Activated naive CD4-positive, alpha-beta T cell treated with anti-CD3 and anti-CD28 coated beads, Interleukin-2, amount 50 U/mL, for 16 hours (primary cell): ENCODE measurements at regions not wholly inside any gene's neighbourhood (a gene's known extent, or its start where the extent isn't known, plus 50 kb on each side); places are given as distances from the start of the nearest gene placed in this dataset.
"Not testable (repeated sequence)": the region's sequence is repeated elsewhere in the genome, so short reads cannot be mapped to it uniquely, and the experiment has no call there.

Source experiments
- DNase-seq: peaks from one replicate; pipeline ENCODE4 v3.0.0-alpha.2; 2020

DNA sequence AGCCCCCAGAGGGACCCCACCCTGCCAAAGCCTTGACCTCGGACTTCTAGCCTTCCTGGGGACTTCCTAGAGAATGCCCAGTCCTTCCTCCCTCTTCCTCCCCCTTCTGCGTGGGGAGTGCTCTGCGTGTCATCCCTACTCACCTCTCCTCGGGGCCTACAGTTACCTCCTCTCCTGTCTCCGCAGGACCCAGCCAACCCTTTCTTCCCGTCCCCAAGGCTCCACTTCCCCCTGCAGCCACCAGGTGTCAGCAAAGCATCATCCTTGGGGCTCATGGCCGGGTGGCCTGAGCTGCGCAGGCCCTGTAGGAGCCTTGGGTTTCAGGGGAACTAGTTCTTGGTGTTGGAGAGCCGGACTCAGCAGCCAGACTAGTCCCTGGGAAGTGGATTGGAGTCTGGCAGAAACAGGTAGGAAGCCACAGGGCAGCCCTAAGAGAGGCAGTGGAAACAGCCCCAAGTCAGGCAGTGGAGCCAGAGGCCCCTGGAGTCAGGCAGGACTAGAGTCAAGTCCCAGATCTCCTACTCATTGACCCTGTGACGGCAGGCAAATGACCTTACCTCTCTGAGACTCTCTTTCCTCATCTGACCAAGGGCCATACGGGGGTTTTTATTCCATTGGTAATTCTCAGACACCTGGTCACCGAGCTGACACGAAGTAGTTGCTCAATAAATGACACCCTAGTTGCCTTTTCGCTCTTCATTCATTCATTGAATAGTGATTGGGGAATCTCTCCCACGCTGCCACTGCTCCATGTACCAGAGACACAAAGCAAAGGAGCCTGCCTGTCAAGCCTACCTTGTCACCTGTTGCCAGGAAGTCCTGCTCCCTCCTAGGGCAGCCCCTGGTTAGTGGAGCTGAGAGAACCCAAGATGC lies 101.8 kb upstream of the GRK3 start:
- DNase-seq, result peak; percentile 71

DNA sequence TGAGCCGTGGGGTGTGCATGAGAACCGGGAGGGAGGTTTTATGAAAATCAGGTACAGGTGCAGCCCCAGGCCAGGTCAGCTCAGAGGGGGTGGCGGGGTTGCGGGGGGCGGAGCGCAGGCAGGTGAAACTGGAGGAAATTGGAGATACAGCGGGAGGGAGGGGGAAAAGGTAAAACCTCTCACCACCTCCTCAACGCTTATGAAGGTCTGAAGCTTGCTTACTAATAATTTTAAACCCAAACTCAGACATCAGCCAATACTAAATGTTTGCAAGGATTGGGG lies 101.2 kb upstream of the GRK3 start:
- DNase-seq, result not testable (repeated sequence)

DNA sequence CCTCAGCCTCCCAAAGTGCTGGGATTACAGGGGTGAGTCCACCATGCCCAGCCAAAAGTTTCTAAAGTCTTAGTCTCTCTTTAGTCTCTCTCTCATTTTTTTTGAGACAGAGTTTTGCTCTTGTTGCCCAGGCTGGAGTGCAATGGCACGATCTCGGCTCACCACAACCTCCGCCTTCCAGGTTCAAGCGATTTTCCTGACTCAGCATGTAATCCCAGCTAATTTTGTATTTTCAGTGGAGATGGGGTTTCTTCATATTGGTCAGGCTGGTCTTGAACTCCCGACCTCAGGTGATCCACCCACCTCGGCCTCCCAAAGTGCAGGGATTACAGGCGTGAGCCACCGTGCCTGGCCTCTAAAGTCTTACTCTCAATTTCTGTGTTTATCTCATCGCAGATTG lies 100.1 kb upstream of the GRK3 start:
- not testable (repeated sequence) for DNase-seq

DNA sequence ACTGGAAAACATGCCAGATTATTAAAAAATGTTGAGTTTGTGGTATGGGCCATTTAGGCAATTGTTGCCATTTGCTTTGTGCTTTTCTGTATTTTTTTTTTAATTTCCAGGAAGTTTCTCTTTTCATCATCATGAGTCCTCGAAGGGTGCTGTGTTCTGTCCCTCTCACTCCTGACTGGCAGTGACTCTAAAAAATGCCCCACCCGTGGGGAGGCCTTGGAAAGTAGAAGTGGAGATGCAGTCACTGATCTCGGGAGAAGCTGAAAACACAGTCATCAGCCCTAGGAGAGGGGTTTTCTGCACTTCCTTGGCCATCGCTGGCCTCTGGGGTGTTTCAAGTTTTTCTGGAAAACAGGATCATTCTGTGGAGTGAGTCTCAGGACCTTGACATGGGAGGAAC lies 98.5 kb upstream of the GRK3 start:
- no peak for DNase-seq

DNA sequence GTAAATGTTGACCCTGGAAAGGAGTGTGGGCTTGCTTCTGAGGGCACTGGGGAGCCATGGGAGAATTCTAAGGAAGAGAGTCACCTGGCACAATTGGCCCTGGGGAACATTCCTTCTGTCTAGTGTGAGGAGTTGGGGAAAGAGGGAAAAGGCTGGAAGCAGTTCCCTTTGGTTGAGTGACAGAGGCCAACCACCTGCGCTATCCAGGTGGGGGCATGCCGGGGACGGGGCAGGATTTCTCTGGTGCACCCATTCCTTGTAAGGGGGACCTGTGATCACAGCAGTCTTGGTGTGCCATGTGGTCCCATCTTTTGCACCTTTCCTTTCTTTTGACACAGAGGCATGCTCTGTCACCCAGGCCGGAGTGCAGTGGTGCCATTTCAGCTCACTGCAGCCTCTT lies 92.1 kb upstream of the GRK3 start:
- DNase-seq, result no peak

DNA sequence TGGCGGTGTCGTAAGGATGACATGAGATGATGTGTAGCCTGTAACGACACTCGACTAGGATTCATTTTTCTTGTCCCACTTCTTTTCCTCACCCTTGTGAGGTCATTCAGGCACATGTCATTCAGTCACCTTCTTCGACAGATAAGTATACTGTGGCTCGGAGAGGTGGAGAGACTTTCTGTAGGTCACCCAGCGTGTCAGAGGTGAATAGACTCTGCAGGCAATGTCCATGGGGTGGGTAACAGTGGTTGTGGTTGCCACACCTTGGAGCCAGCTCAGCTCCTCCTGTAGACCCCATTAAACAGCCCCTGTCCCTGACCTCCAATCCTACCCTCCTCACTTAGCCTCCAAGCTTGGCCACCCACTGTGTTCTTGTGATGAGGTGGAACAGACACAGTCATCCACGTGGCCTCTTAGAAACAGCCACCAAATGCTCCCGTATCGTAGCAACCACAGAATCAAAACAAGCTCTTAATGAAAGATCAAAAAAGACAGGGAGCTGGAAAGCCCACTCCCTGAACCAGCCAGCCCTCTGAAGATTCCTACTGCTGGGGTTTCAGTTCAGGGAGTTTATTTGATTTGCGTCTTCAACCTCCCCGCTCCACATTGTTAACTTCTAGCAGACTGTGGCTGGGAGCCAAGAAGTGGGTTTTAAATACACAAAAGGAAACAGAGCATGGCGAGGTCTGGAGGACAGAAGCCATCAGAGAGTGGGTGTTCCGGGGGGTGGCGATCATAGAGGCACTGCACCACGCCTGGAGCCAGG lies 89.0 kb upstream of the GRK3 start:
- DNase-seq, result no peak

DNA sequence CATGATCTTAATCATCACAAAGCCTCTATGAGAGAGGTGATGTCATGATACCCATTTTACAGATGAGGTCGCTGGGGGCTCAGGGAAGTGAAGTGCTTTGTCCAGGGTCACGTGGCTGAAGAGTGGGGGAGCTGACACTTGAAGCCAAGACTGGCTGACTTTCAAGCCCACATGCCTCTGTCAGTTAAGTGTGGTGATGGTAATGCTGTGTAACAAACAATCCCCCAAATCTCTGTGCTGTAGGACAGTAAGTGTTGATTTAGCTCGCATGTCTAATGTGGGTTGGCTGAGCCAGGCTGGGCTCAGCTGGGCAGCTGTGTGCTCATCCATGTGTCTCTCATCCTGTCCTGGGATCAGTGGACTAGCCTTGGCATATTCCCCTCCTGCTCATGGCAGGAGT lies 87.1 kb upstream of the GRK3 start:
- no peak for DNase-seq

DNA sequence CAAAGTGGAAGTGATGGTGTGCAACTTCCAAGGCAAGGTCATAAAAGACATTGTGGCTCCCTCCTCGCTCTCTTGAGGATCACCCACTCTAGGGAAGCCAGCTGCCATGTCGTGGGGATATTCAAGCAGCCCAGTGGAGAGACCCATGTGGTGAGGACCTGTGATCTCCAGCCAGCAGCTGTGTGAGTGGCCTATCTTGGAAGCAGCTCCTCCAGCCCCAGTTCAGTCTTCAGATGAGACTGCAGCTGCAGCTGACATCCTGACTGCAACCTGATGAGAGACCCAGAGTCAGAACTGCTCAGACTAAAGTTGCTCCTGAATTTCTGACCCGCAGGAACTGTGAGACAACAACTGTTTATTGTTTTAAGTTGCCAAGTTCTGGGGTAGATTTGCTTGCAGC lies 86.4 kb upstream of the GRK3 start:
- DNase-seq, result no peak

DNA sequence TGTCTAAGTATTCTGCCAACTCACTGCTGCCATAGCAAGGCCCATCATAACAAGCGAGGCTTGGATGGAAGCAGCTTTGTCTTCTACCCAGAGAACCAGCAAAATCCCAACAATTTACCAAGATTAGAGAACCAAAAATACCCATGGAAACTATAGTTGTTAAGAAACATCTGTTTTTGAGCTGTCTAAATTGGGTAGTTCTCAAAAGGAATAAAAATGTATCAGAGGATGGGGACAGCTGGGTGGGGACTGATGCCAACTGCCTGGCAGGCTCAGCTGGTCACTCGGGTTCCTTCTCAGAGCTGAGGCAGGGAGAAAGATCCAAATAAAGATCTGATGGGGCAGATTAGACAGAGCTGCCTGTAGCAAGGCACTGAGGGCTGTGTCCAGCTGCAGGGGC lies 85.9 kb upstream of the GRK3 start:
- DNase-seq, result no peak

DNA sequence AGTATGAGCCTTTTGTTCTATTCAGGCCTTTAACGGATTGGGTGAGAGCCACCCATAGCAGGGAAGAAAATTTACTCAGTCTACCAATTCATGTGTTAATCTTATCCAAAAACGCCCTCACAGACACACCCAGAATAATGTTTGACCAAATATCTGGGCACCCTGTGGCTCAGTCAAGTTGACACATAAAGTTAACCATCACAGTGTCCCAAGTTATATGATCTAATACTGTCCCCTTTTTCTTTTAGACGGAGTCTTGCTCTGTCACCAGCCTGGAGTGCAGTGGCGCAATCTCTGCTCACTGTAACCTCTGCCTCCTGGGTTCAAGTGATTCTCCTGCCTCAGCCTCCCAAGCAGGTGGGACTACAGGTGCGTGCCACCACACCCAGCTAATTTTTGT lies 83.6 kb upstream of the GRK3 start:
- DNase-seq, result not testable (repeated sequence)

DNA sequence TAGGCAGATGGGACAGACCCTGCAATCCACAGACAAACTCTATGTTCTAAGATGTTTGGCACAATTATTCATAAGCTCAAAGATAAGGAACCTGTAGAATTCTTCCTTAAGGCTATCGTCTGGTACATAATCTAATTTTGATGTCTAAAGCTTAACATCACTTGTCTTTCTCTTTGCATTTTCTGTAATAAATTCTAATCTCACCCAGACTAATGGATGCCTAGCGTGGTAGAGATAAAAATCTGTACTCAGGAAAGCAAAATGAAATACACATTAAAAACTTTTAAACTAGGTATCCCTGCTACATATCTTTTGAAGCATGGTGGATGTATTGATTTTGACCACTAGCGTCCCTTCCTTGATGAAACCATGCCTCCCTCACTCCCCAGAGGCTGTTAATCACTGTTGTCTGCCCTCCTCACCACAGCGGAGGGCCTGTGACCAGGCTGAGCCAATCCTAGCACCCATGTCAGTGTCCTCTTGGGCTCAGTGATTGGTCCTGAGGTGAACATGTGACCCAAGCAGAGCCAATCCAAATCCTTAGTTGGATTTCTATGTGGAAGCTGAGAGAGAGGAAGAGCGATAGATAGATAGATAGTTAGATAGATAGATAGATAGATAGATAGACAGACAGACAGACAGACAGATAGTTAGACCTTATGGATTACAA lies 82.2 kb upstream of the GRK3 start:
- DNase-seq, result no peak

DNA sequence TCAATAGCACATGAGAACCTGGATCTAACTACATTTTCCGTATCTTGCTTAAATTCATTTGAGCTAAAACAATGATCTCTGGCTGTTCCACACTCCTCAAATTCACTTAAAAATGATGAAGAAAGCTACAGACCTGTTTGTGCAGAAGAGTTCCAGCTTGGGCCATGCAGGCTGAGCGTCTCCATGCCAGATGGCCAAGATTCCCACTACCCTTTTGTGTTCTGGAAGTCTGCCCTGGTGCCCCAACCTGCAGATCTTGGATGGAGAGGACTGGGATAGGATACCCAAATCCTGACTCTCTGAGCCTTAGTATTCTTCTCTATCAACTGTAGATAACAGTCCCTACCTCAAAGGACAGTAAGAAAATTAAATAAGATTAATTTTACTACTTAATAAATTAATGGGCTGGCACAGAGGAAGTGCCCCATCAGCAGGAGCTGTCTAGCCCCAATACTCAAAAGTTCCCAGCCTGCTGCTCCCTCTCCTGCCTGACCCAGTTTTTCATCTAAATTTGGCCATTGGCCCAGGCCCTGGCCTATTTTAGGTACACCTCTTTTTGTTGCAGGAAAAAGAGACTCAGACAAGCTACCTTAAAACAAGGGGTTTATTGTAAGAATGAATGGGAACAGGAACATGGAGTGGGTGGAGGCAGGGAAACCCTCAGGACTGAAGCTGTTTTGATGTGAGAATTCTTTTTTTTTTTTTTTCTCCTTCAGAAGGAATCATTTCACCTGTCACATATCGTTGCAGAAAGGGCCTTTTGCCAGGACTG lies 81.4 kb upstream of the GRK3 start:
- DNase-seq, result no peak

DNA sequence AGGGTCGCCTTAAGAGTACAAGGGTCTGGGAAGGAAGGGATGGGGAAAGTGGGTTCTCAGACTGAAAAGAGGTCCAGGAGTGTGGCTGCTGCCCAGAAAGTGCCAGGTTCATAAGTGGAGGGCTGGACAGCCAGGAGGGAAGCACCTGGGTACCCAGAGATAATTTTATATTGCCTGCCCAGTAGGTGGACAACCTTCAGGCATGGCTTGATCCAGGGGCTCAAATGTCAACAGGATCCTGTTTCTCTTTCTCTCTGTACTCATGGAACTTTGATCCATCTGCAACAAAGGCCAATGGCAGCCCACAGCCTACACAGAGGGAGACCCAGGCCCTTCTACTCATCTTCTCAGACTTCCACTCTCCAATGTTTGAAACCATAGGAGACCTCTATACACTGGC lies 80.5 kb upstream of the GRK3 start:
- DNase-seq, result no peak

DNA sequence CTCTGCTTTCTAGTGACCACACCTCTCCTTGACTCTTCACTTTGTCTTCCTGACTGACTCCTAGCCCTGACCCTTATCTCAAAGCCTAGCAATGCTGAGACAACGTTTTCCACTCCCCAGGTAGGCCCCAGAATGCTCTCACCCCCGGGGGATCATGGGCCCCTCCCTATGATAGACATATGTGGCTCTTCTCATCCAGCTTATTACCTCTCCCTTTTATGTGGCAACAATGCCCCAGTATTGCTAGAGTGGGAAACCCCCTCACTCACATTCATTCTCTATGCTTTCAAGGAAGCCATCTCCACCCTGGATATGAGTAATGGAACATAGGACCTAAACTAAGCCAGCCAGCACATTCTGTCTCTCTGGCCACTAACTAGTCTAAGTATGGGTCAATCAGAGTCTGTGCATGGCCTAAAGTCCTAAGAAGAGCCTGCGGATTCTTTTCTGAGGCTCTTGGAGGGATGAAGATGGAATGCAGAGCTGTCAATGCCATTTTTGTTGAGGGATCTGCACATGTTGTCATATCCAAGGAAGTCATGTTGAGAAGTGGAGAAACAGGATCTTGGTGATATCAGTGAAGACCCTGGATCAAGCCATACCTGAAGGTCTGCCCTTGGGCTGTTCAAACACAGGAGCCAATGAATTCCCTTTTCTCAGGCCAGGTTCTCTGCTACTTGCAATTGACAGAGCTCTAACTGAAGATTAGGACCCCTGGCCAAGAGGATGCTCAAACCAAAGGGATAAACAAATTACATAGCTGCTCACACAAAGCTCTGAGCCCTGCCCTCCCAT lies 79.8 kb upstream of the GRK3 start:
- DNase-seq, result no peak

DNA sequence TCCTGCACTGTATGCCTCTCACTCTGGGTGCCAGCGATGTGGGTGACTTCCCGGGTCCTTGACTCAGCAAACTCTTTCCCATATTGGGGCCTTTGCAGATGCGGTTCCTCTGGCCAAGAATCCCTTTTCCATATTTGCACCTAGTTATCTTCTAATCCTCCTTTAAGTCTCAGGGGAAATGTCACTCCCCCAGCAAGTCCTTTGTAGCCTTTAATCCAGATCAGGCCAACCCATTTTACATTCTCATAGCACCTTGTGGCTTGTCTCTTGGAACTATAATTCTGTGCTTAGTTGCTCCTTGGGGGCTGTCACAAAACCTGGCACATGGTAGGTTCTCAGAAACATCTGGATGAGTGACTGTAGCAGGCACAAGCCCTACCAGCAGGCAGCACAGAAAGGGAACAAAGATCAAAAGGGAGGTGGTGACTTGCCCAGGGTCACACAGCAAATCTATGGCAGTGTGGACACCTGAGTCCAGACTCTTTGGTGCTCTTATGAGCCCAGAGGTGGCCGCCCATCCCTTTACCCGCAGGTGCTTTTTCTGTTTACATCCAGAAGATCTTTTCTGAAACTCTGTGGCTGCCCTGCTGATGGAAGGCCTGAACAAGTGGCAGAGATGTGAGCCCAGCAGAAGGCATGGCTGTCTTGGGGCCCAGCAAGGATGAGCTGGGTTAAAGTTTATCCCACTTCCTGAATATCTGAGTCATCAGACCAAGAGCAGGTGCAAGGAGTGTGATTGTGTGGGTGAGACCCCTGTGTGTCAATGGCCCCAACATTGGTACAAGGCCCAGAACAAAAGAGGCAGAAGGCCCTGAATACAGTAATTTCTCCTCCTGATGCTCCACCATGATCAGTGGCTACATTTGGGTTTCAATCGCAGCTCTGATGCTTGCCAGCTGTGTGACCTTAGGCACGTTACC lies 78.6 kb upstream of the GRK3 start:
- DNase-seq, result no peak

DNA sequence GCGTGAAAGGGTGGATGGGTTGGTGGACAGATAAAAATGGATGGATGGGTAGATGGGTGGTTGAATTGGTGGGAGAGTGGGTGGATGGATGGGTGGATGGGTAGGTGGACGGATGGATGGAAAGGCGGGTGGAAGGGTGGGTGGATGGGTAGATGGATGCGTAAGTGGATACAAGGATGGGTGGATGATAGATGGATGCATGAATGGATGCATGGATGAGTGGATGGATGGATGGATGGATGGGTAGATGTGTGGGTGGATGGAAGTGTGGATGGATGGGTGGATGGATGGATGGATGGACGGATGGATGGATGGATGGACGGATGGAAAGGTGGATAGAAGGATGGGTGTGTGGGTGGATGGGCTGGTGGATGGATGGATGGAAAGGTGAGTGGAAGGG lies 77.0 kb upstream of the GRK3 start:
- DNase-seq, result no peak

DNA sequence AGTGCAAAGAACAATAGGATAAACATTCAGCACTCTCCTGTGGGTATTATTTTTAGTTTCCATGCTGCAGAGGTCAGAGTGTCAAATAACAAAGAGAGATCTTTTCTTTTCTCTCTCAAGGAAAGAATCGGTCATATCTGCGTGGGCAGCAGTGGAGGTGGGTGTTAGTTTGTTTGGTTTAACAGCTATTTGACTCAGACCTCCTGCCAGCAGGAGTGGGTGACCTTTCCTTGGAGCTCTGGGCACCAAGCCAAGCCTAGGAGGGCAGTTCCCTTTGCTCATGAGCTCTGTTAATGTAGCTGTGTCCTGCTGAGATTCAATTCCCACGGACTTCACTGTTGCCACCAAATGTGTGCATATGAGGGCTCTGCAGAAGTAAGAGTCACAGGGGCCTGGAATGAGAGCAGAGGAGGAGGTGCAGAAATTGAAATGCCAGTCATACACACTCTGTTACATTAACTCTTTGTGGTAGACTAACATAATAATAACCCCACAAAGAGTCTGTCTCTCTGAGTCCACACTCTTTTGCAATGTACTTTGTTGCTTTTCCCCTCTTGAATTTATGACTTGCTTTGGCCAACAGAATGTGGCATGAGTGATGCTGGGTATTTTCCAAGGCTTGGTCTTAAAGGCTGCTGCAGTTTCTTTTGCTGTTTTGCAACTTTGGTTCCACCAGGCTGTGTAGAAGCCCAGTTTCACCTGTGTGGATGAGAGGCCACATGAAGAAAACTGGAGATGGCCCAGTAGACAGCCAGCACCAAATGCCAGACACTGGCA lies 76.0 kb upstream of the GRK3 start:
- DNase-seq, result peak; percentile 20

DNA sequence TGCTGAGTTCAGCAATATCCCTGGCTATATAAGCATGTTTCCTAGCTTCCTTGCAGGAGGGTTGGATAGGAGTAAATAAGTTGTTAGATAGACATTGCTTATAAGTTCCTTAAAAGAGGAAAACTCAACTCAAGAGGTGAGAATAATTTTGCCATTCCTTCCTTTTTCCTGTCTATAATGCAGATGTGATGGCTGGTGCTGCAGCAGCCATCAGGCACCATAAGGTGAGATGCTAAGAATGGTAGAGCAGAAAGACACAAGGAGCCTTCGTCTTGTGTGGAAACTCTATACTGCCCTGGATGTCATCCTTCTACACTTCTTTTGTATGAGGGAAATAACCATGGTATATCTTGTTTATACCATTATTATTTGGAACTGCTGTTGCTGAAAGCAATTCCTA lies 74.5 kb upstream of the GRK3 start:
- DNase-seq, result no peak

DNA sequence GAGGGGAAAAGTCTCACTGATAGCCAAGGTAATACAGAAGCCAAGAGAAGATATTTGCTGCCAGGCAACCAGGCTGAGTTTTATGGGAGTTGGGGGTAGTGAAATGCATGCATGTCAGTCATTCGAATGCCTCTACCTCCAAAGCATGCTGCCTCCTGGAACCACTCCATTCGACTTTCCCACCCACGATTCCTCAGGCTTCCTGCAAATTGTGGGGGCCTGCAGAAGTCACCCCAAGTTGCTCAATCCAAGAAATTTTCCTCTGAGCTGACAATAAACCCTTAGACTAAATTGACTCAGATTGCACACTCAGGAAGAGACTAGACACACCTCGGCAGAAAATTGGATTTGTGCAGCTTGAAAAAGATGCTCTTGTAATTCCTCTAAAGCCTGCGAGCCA lies 73.6 kb upstream of the GRK3 start:
- no peak for DNase-seq

DNA sequence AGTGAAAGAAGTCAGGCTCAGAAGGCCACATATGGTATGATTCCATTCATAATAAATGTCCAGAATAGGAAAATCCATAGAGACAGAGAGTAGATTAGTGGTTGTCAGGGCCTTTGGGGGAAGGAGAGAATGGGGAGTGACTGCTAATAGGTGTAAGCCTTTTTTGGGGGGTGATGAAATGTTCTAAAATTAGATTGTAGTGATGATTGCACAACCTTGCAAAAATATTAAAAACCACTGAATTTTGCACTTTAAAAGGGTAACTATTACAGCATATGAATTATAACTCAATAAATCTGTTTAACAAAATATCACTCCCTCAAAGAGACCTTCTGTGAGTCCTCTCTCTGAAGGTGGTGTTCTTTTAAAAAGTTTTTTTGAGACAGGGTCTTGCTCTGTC lies 72.3 kb upstream of the GRK3 start:
- DNase-seq, result no peak
